ENCODE measurements at regions not wholly inside any gene's neighbourhood (a gene's known extent, or its start where the extent isn't known, plus 50 kb on each side); places are given as distances from the start of the nearest gene placed in this dataset.

DNA sequence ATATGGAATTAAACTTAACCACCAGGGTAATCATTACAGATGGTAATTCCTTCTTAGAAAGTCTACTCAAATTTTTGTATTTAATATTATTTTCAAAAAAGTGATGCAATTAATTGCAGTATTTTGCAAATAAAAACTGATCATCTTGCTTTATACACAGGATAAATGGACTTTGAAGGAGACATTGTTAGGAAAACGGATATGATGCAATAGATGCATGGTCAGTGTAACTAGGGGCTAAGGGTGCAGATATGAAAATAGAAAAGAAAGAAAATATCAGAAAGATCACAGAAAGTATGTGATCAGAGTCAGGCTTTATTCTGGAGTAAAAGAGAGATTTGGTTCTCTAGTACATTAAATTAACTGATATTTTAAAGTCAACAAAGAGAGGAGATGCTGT, 401.7 kb downstream of the TLL1 start:
- no peak for DNase-seq

DNA sequence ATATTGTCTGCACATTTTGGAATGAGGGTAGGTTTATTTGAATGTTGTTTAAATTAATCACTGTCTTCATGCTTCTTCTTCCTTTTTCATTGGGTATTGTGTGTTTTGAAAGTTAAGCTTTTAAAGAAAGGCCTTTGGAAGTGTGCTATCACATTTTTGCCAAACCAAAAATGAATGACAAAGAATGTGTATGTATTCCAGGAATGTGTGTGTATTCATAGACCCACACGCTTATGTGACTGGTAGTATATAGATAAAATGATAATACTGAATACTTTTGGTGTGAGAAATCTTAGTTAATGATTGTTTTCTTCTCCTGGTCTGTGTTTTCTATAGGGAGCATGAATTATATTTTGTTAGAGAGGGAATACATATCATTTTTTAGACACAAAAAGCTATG, 404.4 kb downstream of the TLL1 start:
- DNase-seq = no peak

DNA sequence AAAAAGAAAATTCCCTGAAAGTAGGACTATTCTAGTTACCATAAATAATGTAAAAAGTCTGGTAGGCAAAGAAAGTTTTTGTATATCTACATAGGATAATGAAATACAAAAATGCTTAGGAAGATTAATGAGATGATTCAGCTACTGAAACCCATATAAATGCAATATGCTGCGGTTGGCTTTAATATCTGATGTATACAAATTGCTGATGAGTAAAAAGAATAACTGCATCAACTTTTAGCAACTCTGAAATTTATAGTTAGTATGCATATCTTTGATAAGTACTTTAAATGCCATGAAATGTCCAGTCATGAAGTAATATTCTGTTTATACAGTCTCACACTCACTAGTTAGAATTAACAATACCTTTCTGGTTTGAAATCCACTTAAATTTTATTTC, 404.8 kb downstream of the TLL1 start:
- no peak for DNase-seq

DNA sequence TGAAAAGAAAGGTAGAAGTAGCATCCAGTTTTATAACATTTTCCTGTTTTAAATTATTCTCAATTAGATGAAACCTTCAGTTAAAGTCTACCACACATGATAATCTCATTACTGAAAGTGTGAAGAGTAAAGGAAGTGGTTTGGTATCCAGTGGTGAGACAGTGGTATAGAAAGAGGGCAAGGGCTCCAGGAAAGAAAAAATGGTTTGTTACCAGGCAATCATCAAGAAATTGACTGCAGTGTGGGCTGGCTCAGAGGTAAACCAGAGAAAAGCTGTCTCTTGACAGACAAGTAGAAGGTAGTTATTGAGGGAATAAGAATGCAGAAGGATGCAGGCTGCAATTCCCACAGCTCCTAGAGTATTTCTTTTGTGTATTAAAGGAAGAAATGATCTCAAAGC, 406.2 kb downstream of the TLL1 start:
- DNase-seq = no peak

DNA sequence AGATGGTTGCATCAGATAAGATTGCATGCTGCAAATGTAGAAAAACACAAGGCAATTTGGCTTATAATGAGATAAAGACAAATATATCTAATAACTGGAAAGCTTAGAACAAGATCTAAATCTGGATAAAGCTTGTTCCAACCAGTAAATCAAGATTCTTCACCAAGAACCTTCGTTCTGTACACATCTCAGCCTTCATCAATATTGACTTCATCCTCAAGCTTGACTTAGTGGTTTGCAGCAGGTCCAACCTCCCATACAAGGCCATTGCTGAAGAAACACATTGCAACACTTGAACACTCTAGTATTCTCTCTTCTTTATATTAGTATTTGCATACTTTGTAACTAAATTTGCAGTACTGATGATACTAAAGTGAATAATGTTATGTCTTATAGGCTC, 407.6 kb downstream of the TLL1 start:
- no peak for DNase-seq

DNA sequence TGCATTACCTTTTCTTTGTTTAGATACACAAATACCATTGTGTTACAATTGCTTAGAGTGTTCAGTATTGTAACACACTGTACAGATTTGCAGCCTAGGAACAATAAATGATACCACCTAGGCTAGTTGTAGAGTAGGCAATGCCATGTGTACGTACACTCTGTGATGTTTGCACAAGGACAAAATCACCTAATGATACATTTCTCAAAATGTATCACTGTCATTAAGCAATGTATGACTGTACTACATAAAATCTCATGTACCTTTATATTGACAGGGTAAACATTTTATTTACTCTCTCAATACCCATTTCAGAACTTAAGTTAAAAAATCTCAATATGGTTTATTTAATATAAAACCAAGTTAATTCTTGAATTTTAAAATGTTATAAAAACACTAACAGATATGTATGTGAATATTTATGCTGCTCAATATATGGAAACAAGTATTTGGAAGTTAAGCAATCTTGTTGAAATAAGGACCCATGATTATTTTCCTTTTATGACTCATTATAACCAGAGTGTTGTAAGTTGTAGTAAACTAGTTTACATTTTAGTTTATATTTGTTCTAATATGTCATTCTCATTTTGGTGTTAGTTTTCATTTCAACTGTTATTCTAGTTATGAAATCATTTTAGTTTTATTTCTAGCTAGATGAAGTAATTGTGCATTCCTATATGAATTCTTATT, 409.2 kb downstream of the TLL1 start:
- no peak for DNase-seq

DNA sequence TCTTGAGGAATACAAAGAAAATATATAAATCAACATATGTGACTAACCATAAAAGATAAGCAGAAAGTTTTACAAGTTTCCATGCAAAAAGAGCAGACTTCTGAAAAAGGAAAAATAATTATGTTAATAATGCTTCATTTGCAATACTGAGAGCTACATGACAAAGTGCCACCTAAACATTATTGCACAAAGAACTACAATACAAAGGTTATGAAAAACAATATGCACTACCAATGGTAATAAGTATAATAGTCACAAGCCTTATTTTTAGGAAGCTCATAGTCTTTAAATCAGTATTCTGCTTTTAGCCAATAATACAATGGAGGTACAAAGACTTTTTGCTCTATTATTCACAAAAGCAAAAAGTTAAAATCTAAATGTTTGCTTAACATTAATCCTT, 411.2 kb downstream of the TLL1 start:
- DNase-seq = no peak

DNA sequence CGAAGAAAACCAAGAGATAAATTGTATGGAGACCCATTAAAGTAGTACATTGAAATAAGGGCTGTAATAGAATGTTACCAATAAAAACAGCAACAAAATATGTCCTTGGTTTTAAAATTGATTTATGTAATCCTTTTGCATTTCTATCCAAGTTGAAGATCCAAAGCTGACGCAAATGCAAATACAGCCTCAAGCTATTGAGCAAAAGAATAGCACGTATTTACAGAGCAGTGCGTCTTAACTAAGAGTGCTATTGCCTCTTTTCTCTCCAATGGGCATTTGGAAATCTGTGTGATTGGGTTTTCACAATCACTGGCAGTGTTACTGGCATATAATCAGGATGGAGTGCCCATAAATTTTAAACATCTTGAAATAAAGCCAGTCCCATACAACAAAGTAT, 417.4 kb downstream of the TLL1 start:
- DNase-seq = peak; percentile 32

DNA sequence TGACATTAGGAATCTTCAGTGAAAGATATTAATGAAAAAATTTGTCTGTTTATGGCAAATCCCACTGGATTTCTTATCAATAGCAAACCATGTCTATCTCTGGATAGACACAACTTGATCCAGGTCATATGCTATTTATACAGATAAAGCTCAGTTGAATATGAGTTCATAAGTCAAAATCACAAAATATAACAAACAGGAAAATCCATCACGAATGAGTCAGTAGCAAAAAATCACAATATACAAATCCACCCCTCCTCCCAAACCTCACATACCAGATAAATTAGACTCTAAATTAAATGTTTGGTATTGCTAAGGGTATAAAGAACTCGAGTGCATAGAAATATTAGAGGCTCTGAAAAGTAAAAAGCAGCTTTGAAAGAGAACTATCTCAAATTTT, 420.5 kb downstream of the TLL1 start:
- DNase-seq = no peak

DNA sequence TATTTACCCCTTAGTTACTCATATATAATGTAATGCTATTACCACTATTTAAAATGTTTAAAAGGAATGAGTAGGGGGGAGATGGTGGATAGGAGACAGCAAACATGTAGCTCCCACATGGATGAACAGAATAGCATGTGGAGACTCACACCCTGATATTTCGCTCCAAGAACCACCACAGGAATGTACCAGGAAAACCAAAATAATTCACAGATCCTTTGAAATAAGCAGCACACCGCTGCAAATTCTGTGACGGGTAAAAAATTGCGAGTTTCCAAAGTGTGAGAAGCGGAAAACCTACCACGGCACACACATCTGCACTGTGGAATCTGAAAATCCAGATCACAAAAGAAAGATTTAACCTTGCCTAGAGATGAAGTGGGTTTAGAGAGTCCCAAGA, 428.2 kb downstream of the TLL1 start:
- DNase-seq = no peak

DNA sequence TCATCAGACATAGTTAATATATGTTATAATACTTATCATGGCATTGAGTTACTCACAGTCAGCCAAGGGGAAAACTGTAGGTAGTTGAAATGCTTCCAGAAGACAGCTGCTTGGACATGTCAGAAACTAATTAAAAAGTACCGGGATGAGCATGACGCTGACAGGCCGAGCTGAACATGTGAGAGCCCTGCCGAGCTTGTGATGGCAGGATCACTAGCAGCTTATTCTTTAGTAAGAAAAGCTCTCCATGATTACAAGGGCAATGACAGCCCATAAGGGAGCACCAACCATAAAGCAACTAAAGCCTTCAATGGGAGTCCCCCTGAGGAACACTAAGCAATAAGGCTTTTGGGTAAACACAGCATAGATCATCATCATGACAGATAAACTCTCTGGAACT, 435.6 kb downstream of the TLL1 start:
- DNase-seq = no peak

DNA sequence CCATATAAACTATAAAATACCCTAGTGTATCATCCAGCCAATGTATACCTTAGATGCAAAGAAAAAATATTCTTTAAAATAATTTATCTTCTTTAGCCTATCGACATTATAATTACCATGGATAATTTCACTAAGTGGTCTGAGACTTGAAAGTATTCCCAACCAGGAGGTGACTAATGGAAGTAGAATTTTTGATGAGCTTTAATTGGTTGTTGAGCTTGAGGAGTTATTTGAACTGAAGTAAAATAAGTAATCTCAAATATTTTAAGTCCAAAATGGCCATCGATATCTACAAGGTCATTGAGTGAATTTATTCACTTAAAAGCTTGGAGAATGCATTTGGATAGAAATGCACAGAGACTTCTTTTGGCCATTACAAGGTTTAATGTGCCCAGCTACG, 436.2 kb downstream of the TLL1 start:
- no peak for DNase-seq

DNA sequence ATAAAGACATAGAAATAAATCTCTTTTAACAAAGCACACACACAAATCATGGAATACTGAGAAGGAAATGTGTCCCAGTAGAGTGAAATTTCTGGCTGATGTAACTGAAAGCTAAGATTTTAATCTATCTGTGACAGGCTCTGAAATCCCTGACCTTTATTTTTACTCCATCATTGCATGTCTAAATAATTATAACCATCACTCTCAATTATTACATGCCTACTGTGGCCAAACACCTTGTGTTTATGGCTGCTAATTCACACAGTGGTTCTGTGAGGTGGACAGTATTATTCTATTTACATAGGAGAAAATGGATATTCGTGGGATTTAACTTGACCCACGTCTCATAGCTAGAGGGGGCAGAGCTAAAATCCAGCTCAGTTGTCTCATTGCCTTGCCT, 438.1 kb downstream of the TLL1 start:
- no peak for DNase-seq

DNA sequence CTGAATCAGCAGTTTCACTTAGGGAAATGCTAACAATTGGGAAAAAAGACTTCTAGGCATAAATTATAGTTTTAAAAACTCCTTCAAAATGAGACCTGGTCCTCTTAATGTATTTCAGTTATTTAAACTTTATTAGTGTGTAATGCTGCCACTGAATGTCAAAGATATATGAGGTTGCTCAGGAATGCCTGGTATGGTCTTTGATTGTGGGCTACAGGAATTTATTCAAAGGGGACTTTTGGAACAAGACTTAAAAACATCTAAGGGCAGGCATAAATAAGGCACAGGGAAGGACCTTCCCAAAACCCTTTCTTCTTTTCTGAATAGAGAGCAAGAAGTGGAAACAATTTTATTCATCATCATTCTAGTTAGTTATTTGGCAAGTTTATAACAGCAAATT, 439.1 kb downstream of the TLL1 start:
- no peak for DNase-seq

DNA sequence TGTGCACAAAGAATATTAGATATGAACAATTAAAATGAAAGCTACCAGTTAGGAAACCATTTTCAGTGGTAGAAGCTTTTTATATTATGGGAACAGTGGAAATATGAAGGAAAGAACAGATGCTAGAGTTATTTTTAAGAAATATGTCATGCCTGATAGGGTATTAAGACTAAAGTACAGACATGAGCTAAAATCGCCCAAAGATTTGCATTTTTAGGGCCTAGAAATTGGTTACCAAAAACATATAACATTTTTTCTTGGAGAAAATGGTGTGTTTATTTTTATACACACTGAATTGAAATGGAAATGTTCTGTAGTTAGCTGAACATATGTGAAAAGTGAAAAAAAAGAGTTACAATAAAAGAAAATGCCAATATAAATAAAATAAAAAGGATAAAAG, 441.9 kb downstream of the TLL1 start:
- no peak for DNase-seq

DNA sequence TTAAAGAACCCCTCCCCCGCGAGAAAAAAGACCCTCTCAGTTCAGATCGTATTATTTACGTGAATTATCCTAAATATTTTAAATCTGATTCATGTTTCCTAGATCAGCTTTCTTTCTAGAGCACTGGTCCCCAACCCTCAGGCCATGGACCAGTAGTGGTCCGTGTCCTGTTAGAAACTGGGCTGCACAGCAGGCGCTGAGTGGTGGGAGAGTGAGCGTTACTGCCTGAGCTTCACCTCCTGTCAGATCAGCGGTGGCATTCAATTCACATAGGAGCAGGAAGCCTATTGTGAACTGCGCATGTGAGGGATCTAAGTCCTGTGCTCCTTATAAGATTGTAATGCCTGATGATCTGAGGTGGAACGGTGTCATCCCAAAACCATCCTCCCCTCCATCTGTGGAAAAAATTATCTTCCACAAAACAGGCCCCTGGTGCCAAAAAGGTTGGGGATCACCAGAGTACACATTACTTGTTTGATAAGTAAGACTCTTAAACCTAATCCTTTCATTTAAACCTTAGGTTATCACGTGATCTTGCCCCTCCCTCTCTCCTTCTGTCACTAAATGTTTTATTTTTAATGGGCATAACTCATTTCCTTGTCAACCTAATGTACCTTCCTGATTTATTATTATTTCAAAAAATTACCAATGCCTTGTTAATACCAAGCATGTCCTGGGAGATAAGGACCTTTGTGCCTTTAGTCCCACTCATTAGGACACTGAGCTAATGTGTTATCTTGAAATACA, 442.9 kb downstream of the TLL1 start:
- no peak for DNase-seq

DNA sequence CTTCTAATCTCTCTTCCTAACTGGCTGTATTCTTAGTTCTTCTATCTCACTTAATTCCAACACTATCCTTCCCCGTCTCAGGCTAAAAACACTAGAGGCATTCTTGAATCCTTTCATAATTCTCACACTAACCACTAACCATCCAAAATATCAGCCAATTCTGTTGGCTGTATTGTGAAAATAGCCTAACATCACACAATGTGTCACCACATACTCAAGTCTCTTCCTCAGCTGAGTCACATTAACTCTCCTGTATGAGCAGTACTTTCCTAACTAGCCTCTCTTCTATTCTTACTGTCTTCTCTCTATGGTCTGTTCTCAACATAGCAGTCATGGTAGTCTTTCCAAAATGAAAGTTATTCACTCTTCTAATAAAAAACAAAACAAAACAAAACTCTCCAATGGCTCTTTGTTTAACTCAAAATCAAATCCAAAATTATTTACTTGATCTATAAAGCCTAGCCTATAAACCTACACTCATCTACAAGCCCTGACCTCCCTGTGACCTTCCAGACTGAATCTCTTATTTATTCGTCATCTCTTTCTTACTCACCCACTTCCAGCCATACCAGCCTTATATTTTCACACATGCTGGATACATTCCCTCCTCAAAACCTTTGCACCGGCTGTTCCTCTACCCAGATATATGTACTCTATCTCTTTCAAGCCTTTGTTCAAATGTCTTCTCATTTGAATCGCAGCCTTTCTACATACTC, 445.9 kb downstream of the TLL1 start:
- no peak for DNase-seq

DNA sequence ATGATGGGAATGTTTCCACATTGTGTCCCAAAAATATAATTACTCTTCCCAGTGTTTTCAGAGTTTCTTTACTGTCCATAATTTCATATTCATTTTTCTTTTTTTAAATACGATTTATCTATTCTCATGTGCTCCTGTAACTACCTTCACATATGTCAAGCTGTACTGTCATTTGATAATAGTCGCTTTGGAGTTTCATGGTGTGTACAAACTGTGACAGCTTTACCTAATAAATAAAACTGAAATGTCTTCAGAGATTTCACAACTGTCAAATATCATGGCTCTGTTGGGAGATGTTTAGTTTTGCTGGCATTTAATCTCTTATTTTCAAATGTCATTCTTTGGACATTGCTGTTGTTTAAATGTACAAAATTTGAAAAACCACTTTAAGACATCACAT, 450.2 kb downstream of the TLL1 start:
- no peak for DNase-seq

DNA sequence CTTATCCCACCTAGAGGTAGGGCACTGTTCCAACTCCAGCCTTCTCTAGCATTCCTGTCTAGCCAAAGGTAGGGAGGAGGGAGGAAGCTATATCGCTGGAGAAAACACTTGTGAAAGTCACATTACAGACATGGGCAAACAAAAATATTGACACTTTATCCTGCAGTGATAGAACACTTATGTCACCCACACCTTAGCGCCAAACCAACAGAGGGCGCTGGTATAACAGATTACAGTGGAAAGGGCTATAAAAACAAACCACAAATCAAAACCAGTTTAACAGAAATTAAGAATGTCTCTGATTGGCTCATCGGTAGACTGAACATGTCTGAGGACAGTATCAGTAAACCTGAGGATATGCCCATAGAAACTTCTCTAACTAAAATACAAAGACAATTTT, 451.3 kb downstream of the TLL1 start:
- peak; percentile 12 for DNase-seq

DNA sequence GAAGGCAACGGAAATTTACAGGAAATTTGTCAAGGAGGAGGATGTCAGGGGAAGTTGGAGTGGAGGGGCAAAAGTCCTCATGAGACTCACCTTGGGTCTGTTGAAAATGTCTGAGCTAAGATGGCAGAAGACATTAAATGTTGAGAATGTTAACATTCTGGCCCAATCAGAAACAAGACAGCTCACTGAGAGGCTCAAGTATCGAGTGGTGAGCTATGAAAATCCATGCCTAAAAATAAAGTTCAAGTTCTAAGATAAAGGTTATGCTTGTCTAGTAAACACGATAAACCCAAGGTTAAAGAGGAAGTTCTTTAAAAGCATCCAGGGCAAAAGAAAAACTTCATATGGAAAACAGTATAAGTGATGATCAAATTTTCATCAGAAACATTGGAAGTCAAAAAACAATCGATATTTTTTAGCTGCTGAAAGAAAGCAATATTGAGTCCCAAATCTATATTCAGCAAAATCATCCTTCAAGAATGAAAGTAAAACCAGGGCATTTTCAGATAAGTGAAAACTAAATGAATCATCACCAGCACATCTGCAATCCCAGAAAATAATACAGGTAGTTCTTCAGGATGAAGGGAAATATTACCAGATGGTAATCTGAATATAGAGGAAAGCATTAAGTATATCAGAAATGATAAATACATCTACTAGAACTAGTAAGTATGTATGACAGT, 462.4 kb downstream of the TLL1 start:
- no peak for DNase-seq

DNA sequence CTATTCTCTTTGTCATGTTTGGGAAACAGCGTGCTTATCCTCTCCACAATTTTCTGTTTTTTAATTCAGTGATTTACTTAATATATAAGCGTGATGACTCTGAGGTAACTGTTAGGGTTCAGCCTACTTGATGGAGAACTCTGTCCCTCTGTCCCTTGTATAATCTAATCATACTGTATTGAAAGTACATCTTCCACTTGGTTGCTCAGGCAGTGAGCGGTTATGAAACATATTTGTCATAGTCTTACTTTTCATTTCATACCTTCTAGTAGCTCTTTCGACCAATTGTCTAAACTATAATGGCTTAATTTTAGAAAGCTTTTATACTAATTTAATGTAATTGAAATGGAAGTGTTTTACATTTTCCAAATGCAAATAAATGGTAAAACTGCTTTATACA, 469.0 kb downstream of the TLL1 start:
- no peak for DNase-seq

DNA sequence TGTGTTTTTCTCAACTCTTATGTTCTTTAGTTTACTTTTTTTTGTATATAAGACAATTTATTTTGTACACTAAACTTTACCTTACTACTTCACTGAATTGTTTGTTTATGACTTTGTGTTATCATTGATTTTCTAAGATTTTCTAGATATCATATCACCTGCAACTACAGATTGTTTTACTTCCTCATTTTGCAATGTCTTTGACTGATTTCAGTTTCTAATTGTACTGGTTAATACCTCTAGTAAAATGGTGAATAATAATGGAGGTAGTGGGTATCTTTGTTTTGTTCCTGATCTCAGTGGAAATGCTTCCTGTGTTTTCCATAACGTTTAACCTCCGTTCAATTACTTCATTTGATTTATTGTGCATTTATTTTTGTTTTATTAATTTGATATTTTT, 490.2 kb downstream of the TLL1 start:
- DNase-seq = no peak

DNA sequence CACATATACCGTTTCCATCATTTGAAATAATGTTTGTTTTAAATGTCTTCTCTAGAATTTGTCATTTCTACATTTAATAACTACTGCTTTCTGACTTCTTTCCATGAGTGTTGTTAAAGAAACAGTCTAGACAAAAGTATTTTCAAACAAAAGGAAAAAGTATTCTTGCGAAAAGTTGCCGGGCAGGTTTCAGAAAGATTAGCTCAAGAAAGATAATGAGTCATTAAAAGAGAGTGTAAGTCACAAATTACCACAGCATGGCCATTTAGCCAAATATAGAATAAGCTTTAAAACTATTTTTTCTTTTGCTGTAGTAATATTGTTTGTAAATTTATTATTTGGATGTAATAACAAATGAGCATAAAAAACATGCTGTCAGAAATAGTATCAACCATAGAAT, 493.0 kb downstream of the TLL1 start:
- no peak for DNase-seq

DNA sequence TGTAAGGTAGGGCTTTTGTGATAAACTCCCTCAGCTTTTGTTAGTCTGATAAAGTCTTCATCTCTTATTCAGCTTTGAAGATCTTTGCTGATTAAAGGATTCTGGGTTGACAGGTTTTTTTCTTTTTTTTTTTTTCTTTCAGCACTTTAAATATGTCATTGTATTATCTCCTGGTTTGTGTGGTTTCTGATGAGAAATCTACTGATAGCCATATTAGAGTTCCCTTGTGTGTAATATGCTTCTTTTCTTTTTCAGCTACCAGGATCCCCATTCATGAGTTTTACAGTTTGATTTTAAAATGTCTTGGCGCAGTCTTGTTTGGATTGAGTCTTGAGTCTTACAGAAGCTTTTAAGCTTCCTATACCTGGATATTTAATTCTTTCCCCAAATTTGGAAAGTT, 504.5 kb downstream of the TLL1 start:
- DNase-seq = no peak
